ENCODE measurements at regions not wholly inside any gene's neighbourhood (a gene's known extent, or its start where the extent isn't known, plus 50 kb on each side); places are given as distances from the start of the nearest gene placed in this dataset.
"Not testable (repeated sequence)": the region's sequence is repeated elsewhere in the genome, so short reads cannot be mapped to it uniquely, and the experiment has no call there.

GRCh38 chrX:83588409-83588808 lies 80.3 kb downstream of the POU3F4 start:
- no peak for DNase-seq

GRCh38 chrX:83593634-83594294 lies 85.7 kb downstream of the POU3F4 start:
- DNase-seq, result no peak

GRCh38 chrX:83630662-83631061 lies 122.6 kb downstream of the POU3F4 start:
- no peak for DNase-seq

GRCh38 chrX:83649706-83650105 lies 141.6 kb downstream of the POU3F4 start:
- not testable (repeated sequence) for DNase-seq

GRCh38 chrX:83658731-83659130 lies 150.6 kb downstream of the POU3F4 start:
- DNase-seq, result peak; percentile 1

Measured in hematopoietic multipotent progenitor cell treated with erythropoietin and hydrocortisone succinate and interleukin-3 and kit ligand, for 6 days (in vitro differentiated cells).